ENCODE measurements at regions not wholly inside any gene's neighbourhood (a gene's known extent, or its start where the extent isn't known, plus 50 kb on each side); places are given as distances from the start of the nearest gene placed in this dataset.

DNA sequence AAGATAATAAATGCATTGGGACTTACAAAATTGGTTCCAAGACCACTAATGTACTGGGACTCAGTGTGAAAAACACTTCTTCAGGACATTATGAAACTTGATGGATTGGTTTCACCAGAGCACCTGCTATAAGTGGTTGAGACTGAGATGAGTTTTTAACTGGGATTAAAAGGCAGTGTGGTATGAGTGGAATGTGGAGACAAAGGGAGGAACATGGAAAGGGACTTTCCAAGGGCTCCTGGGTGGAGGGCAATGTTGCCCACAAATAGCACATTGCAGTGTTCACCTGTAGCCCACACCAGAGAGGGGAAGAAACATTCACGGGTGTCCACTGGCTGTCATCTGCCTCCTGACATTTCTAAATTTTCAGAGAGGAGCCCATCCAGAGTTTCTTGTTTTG lies 253.3 kb upstream of the TANK start:
- TF ChIP-seq, protein P1, sequence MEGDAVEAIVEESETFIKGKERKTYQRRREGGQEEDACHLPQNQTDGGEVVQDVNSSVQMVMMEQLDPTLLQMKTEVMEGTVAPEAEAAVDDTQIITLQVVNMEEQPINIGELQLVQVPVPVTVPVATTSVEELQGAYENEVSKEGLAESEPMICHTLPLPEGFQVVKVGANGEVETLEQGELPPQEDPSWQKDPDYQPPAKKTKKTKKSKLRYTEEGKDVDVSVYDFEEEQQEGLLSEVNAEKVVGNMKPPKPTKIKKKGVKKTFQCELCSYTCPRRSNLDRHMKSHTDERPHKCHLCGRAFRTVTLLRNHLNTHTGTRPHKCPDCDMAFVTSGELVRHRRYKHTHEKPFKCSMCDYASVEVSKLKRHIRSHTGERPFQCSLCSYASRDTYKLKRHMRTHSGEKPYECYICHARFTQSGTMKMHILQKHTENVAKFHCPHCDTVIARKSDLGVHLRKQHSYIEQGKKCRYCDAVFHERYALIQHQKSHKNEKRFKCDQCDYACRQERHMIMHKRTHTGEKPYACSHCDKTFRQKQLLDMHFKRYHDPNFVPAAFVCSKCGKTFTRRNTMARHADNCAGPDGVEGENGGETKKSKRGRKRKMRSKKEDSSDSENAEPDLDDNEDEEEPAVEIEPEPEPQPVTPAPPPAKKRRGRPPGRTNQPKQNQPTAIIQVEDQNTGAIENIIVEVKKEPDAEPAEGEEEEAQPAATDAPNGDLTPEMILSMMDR (conservative IDR thresholded peaks at IDR 0.05; ENCODE audit: low read length), result no peak
- no peak for TF ChIP-seq EZH2phosphoT487 (IDR thresholded peaks at IDR 0.05; ENCODE audit: borderline replicate concordance)

All from Loucy (cell line).